MM.1S (cell line): ENCODE measurements at regions not wholly inside any gene's neighbourhood (a gene's known extent, or its start where the extent isn't known, plus 50 kb on each side); places are given as distances from the start of the nearest gene placed in this dataset.

Experiments
- DNase-seq: peaks from one replicate; pipeline ENCODE4 v3.0.0-alpha.2; 2015
- H2AFZ ChIP-seq: fragments of 300-600 bp; sonication (generic); 2 replicates; pipeline ENCODE4 v1.6.0; 2016; ENCODE audit warnings: antibody characterized with exemption, low read length
- H3F3A ChIP-seq: fragments of 300-600 bp; sonication (generic); 2 replicates; pipeline ENCODE4 v1.6.1; 2016; ENCODE audit warnings: mild to moderate bottlenecking, antibody characterized with exemption, low read length, moderate library complexity, mixed read lengths; ENCODE audit not compliant: insufficient read depth
- H3K27ac ChIP-seq: fragments of 300-600 bp; sonication (generic); 2 replicates; pipeline ENCODE4 v1.5.1; 2016; ENCODE audit warnings: mild to moderate bottlenecking, low read length
- H3K27me3 ChIP-seq: fragments of 300-600 bp; sonication (generic); replicated peaks from 2 replicates; pipeline ENCODE4 v1.6.0; 2016; ENCODE audit warnings: low read length; ENCODE audit not compliant: insufficient read depth
- H3K36me3 ChIP-seq: fragments of 300-600 bp; sonication (generic); replicated peaks from 2 replicates; pipeline ENCODE4 v1.6.1; 2016; ENCODE audit warnings: mild to moderate bottlenecking, low read length, mixed read lengths; ENCODE audit not compliant: insufficient read depth
- H3K4me1 ChIP-seq: fragments of 300-600 bp; sonication (generic); 2 replicates; pipeline ENCODE4 v1.6.1; 2016; ENCODE audit warnings: low read length, mixed read lengths
- H3K4me2 ChIP-seq: fragments of 300-600 bp; sonication (generic); 2 replicates; pipeline ENCODE4 v1.6.0; 2016; ENCODE audit warnings: low read depth, low read length
- H3K4me3 ChIP-seq: fragments of 300-600 bp; sonication (generic); 2 replicates; pipeline ENCODE4 v1.5.1; 2016; ENCODE audit warnings: low read length, mixed read lengths
- H3K79me2 ChIP-seq: fragments of 300-600 bp; sonication (generic); 2 replicates; pipeline ENCODE4 v1.6.1; 2016; ENCODE audit warnings: mixed run types, low read length, mixed read lengths
- H3K9ac ChIP-seq: fragments of 300-600 bp; sonication (generic); 2 replicates; pipeline ENCODE4 v1.6.1; 2016; ENCODE audit warnings: low read length, mixed read lengths
- H3K9me2 ChIP-seq: fragments of 300-600 bp; sonication (generic); replicated peaks from 2 replicates; pipeline ENCODE4 v1.6.1; 2016; ENCODE audit warnings: mild to moderate bottlenecking, low read length, mixed read lengths; ENCODE audit not compliant: insufficient read depth
- H3K9me3 ChIP-seq: fragments of 300-600 bp; sonication (generic); replicated peaks from 2 replicates; pipeline ENCODE4 v1.6.1; 2016; ENCODE audit warnings: mild to moderate bottlenecking, low read length, mixed read lengths; ENCODE audit not compliant: insufficient read depth
- H4K20me1 ChIP-seq: fragments of 300-600 bp; sonication (generic); 2 replicates; pipeline ENCODE4 v1.6.1; 2016; ENCODE audit warnings: mild to moderate bottlenecking, low read length, moderate library complexity, mixed read lengths; ENCODE audit not compliant: insufficient read depth
- EZH2 ChIP-seq: fragments of 300-600 bp; sonication (generic); optimal IDR thresholded peaks from 2 replicates; pipeline ENCODE3; 2017; ENCODE audit warnings: low read depth, mild to moderate bottlenecking, antibody characterized with exemption, low read length, mixed read lengths
- EZH2phosphoT487 ChIP-seq: fragments of 300-600 bp; sonication (generic); IDR thresholded peaks from 2 replicates; pipeline ENCODE4 v1.6.1; 2018; ENCODE audit warnings: antibody characterized with exemption, low read length
- TF ChIP-seq, protein P1 (sequence below): fragments of 300-600 bp; sonication (generic); IDR thresholded peaks from 2 replicates; pipeline ENCODE4 v1.5.1; 2016; ENCODE audit warnings: antibody characterized with exemption, low read length, mixed read lengths

GRCh38 chr1:55593298-55593697, 378.1 kb upstream of the USP24 start:
- Histone ChIP-seq H3K4me3 (no peak overlapping the region), H3K79me2 (no peaks in the 10 kb centered on the region), H4K20me1 (no peaks in the 10 kb centered on the region), H2AFZ (no peak overlapping the region), H3K27ac (no peak overlapping the region), H3K4me2 (no peak overlapping the region), H3K9me3 (no peaks in the 10 kb centered on the region), H3K27me3 (no peaks in the 10 kb centered on the region), H3K36me3 (no peaks in the 10 kb centered on the region), H3K4me1 (no peaks in the 10 kb centered on the region), H3K9me2 (no peaks in the 10 kb centered on the region), H3F3A (no peaks in the 10 kb centered on the region), H3K9ac (no peak overlapping the region)
- DNase-seq, result no peak
- no peak for TF ChIP-seq EZH2

DNA sequence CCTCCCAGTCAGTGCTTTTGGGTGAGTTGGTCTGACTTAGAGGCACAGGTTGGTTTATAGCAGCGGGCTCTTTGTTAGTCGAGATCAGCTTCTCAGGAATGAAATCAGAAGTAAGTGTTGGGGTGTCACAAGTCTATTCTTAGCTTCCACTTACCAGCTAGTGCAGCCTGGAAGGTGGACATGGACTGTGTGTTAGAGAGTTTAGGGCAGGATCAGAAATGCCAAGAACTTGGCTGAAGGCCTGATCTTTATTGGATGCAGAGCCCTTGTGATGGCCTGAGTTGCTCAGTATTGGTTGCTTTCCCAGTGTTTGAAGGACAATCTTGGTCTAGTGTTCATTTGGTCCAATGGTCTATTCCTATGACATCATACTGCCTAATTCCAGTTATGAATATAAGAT, 377.0 kb upstream of the USP24 start:
- Histone ChIP-seq H3K4me3 (no peak overlapping the region), H2AFZ (no peak overlapping the region), H3K4me1 (no peaks in the 10 kb centered on the region), H3K9ac (no peak overlapping the region), H4K20me1 (no peaks in the 10 kb centered on the region), H3K9me2 (no peaks in the 10 kb centered on the region), H3K27me3 (no peaks in the 10 kb centered on the region), H3K9me3 (no peaks in the 10 kb centered on the region), H3K27ac (no peak overlapping the region), H3K79me2 (no peaks in the 10 kb centered on the region), H3F3A (no peaks in the 10 kb centered on the region), H3K4me2 (no peak overlapping the region), H3K36me3 (no peaks in the 10 kb centered on the region)
- no peak for DNase-seq
- TF ChIP-seq EZH2phosphoT487 (no peak), EZH2 (no peak)
- TF ChIP-seq, protein P1, sequence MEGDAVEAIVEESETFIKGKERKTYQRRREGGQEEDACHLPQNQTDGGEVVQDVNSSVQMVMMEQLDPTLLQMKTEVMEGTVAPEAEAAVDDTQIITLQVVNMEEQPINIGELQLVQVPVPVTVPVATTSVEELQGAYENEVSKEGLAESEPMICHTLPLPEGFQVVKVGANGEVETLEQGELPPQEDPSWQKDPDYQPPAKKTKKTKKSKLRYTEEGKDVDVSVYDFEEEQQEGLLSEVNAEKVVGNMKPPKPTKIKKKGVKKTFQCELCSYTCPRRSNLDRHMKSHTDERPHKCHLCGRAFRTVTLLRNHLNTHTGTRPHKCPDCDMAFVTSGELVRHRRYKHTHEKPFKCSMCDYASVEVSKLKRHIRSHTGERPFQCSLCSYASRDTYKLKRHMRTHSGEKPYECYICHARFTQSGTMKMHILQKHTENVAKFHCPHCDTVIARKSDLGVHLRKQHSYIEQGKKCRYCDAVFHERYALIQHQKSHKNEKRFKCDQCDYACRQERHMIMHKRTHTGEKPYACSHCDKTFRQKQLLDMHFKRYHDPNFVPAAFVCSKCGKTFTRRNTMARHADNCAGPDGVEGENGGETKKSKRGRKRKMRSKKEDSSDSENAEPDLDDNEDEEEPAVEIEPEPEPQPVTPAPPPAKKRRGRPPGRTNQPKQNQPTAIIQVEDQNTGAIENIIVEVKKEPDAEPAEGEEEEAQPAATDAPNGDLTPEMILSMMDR, result no peak

DNA sequence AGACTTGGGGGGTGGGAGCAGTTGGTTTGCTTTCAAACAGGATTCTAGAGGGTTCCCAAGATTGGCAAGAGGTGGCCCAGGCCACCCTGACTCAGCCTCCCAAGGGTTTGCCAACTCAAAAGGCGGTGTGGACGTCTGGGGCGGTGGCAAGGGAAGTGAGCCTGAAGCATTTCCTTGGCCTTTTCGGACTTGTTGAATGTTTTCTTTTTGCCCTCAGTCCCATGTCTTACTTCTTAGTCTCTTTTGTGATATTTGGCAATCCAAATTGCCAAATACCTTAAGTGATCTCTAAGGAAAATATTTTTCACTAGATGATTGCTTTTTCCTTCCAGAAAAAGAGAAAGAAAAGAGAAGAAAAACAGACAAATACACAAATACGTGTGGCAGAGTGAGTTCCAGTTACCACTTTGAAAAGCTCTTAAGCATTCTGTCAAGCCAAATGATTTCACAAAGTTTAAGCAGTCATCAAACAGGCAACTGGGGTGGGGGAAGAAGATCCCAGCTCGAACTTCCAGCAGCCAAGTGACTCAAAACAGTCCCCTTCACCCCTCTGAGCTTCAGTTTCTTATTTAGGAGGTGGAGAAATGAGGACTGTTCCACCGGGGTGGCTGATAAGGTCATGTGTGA, 374.6 kb upstream of the USP24 start:
- TF ChIP-seq, protein P1, result no peak
- TF ChIP-seq EZH2 (no peak), EZH2phosphoT487 (no peak)
- no peak overlapping the region for H3K9ac ChIP-seq

GRCh38 chr1:55588309-55588708, 373.1 kb upstream of the USP24 start:
- H3K36me3 ChIP-seq, result no peaks in the 10 kb centered on the region

More for the DNA sequence above, 374.6 kb upstream of the USP24 start:
- Histone ChIP-seq H3K79me2 (no peaks in the 10 kb centered on the region), H3K27me3 (no peaks in the 10 kb centered on the region), H2AFZ (no peak overlapping the region), H3K9me3 (no peaks in the 10 kb centered on the region), H3K4me2 (no peak overlapping the region), H3K4me3 (no peak overlapping the region), H3K4me1 (no peaks in the 10 kb centered on the region), H3K27ac (no peak overlapping the region), H3K36me3 (no peaks in the 10 kb centered on the region), H3K9me2 (no peaks in the 10 kb centered on the region), H3F3A (no peaks in the 10 kb centered on the region), H4K20me1 (no peaks in the 10 kb centered on the region)
- DNase-seq, result no peak

More at GRCh38 chr1:55588309-55588708, 373.1 kb upstream of the USP24 start:
- no peaks in the 10 kb centered on the region for H3K27me3 ChIP-seq
- H3K9me2 ChIP-seq, result no peaks in the 10 kb centered on the region
- no peak overlapping the region for H2AFZ ChIP-seq
- H3K27ac ChIP-seq, result no peak overlapping the region
- no peak overlapping the region for H3K9ac ChIP-seq
- H3F3A ChIP-seq, result no peaks in the 10 kb centered on the region
- H3K4me2 ChIP-seq, result no peak overlapping the region
- H3K4me1 ChIP-seq, result no peaks in the 10 kb centered on the region
- H3K9me3 ChIP-seq, result no peaks in the 10 kb centered on the region
- TF ChIP-seq EZH2phosphoT487 (no peak), EZH2 (no peak)
- TF ChIP-seq, protein P1, result no peak
- no peaks in the 10 kb centered on the region for H4K20me1 ChIP-seq
- no peak for DNase-seq
- H3K4me3 ChIP-seq, result no peak overlapping the region
- no peaks in the 10 kb centered on the region for H3K79me2 ChIP-seq
